ENCODE measurements at regions not wholly inside any gene's neighbourhood (a gene's known extent, or its start where the extent isn't known, plus 50 kb on each side); places are given as distances from the start of the nearest gene placed in this dataset.

GRCh38 chr13:47232516-47232915 lies 335.7 kb upstream of the HTR2A start:
- no peak for TF ChIP-seq CTCF (conservative IDR thresholded peaks at IDR 0.05; ENCODE audit: low read length)
- no peak for TF ChIP-seq EZH2phosphoT487 (IDR thresholded peaks at IDR 0.05; ENCODE audit: borderline replicate concordance)

Measured in Loucy (cell line).